ENCODE measurements at regions not wholly inside any gene's neighbourhood (a gene's known extent, or its start where the extent isn't known, plus 50 kb on each side); places are given as distances from the start of the nearest gene placed in this dataset.

DNA sequence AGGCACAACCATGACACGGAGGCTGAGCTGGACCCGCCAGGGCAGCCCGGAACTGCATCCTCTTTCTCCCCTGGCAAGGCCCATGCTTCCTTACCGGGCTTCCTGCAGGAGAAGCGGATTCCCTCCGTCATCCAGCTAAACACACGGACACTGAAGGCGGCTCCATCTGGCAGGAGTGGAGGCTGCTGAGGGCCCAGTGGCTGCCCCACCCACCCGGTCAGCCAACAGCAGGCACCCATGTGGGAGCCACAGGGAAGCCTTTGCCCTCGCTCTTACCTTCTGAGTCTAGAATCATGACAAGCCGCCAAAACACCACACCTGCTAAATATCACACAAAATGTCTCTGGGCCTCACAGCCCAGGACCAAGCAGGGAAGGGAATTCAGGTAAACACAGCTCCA, 321.6 kb upstream of the RNF32 start:
- TF ChIP-seq, protein P1, sequence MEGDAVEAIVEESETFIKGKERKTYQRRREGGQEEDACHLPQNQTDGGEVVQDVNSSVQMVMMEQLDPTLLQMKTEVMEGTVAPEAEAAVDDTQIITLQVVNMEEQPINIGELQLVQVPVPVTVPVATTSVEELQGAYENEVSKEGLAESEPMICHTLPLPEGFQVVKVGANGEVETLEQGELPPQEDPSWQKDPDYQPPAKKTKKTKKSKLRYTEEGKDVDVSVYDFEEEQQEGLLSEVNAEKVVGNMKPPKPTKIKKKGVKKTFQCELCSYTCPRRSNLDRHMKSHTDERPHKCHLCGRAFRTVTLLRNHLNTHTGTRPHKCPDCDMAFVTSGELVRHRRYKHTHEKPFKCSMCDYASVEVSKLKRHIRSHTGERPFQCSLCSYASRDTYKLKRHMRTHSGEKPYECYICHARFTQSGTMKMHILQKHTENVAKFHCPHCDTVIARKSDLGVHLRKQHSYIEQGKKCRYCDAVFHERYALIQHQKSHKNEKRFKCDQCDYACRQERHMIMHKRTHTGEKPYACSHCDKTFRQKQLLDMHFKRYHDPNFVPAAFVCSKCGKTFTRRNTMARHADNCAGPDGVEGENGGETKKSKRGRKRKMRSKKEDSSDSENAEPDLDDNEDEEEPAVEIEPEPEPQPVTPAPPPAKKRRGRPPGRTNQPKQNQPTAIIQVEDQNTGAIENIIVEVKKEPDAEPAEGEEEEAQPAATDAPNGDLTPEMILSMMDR (IDR thresholded peaks at IDR 0.05) = no peak
- Histone ChIP-seq H3K27ac (no peak overlapping the region), H3K4me3 (no peak overlapping the region), H3K9me3 (peaks cover 0 to 12% (median 0%) of the 10 kb centered on the region in 3 donors), H3K4me1 (no peaks in the 10 kb centered on the region), H3K36me3 (no peaks in the 10 kb centered on the region), H3K27me3 (no peaks in the 10 kb centered on the region)
- DNase-seq = no peak
- intact Hi-C loops (cut with DNase I; ENCODE audit: low total_unique reads) = no loop called here

DNA sequence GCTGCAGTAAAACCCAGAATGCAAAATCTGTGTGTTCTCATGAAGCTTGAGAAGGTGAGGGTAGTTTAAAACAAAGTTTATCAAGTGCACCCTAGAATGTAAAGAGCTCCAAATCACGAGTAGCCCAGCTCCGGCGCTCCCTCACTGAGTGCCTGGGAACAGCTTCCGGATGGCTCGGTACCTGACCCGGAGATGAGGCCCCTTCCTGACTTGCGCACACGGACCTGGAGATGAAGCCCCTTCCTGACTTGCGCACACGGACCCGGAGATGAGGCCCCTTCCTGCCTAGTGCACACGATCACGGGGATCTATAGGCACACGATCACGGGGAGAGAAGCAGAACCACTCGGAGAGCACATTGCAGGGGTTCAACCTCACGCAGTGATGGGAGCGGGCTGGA, 322.1 kb upstream of the RNF32 start:
- Histone ChIP-seq H3K27ac (no peak overlapping the region), H3K27me3 (no peaks in the 10 kb centered on the region), H3K4me1 (no peaks in the 10 kb centered on the region), H3K4me3 (no peak overlapping the region), H3K9me3 (peaks cover 0 to 12% (median 0%) of the 10 kb centered on the region in 3 donors), H3K36me3 (no peaks in the 10 kb centered on the region)
- TF ChIP-seq, protein P1 (IDR thresholded peaks at IDR 0.05) = no peak
- intact Hi-C loops (cut with DNase I; ENCODE audit: low total_unique reads) = no loop called here
- DNase-seq = no peak

DNA sequence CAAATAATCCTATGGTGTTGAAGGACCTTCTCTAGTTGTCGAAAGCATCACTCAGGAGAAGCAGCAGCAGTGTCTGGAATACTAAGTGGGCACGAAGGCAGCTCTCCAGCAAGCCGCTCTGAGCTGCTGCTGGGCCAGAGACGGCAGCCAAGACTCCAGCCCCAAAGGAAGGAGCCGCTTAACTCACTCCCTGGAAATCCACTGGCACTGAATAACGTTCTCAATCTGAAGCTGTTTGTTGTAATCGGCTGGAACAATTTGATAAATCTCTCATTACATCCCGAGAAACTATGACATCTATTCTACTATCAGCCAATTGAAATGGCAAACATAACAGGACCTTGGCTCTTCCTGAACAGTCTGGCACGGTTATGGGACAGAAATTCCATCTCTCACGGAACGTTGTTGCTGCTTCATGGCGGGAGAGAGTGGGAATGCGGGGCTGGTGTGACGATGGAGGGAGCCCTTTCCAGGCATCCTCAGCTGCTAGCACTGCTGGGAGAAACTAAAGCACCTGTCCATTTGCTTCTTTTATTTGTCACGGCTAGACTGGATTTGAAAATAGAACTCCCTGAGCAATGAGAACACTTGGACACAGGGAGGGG, 331.5 kb upstream of the RNF32 start:
- Histone ChIP-seq H3K4me1 (no peaks in the 10 kb centered on the region), H3K4me3 (no peak overlapping the region), H3K27ac (no peak overlapping the region), H3K27me3 (no peaks in the 10 kb centered on the region), H3K36me3 (no peaks in the 10 kb centered on the region), H3K9me3 (peaks cover 0 to 2% (median 0%) of the 10 kb centered on the region in 3 donors)
- TF ChIP-seq, protein P1 (IDR thresholded peaks at IDR 0.05) = no peak
- intact Hi-C loops (cut with DNase I; ENCODE audit: low total_unique reads) = no loop called here
- DNase-seq = no peak

DNA sequence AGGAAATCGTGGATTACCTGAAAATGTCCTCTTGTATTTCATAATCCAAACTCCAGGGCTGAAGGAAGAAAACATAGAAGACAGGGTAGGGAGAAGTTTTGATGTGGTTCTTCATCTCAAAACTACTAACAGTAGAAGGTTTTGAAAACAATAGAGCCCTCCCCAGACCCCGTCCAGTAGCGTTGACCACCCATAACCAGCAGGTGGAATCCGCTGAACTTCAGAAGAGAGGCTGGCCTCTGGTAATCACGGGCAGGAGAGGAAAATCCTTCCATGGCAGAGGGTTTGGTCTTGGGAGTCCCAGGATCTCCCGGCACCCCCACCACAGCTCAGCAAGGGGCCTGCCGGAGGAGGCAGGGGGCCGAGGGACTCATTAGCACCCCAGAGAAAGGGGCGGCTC, 333.4 kb upstream of the RNF32 start:
- Histone ChIP-seq H3K9me3 (peaks cover 0 to 2% (median 0%) of the 10 kb centered on the region in 3 donors), H3K4me1 (no peaks in the 10 kb centered on the region), H3K27ac (no peak overlapping the region), H3K36me3 (no peaks in the 10 kb centered on the region), H3K4me3 (no peak overlapping the region), H3K27me3 (no peaks in the 10 kb centered on the region)
- intact Hi-C loops (cut with DNase I; ENCODE audit: low total_unique reads) = no loop called here
- DNase-seq = no peak
- TF ChIP-seq, protein P1 (IDR thresholded peaks at IDR 0.05) = no peak

DNA sequence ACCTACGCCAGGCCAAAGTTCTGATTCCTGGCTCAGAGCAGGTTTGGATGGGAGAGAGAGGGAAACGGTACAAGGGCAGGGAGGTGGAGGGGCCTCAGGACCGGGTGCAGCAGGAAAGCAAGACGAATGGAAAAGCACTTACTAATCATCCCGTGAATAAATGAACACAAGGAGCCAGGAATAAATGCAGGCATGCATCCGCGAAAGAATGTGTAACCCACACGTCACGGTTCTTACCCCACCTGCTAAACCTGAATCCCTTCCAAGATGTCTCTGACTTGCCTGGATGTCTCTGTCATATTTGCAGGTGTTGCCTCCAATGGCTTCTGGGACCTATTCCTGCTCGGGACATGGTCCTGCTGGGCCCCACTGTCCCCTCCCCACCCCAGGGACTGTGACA, 335.2 kb upstream of the RNF32 start:
- peaks cover 0 to 1% (median 0%) of the 10 kb centered on the region in 3 donors for H3K9me3 ChIP-seq
- no peaks in the 10 kb centered on the region for H3K4me1 ChIP-seq
- H3K27ac ChIP-seq = no peak overlapping the region
- TF ChIP-seq, protein P1 (IDR thresholded peaks at IDR 0.05) = no peak
- no peak overlapping the region for H3K4me3 ChIP-seq
- H3K27me3 ChIP-seq = no peaks in the 10 kb centered on the region
- intact Hi-C loops (cut with DNase I; ENCODE audit: low total_unique reads) = no loop called here
- no peaks in the 10 kb centered on the region for H3K36me3 ChIP-seq
- DNase-seq = no peak

DNA sequence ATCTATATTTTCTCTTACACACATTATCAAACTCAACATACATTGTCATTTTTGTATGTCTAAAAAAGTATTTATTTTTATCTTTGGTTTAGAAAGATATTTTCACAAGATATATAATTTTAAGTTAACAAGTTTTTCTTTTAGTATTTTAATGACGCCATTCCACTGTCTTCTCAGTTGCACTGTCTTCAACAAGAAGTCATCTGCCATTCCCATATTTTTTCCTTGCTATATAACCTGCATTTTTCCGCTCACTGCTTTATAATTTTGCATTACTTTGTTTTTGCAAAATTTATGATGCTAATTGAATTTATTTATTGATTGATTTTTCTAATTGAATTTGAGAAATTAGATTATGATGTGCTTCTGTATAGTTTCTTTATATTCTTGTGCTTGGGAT, 357.8 kb upstream of the RNF32 start:
- Histone ChIP-seq H3K9me3 (peaks cover 0 to 8% (median 4%) of the 10 kb centered on the region in 3 donors), H3K4me1 (no peaks in the 10 kb centered on the region), H3K4me3 (no peak overlapping the region), H3K36me3 (no peaks in the 10 kb centered on the region), H3K27me3 (no peaks in the 10 kb centered on the region), H3K27ac (no peak overlapping the region)
- intact Hi-C loops (cut with DNase I; ENCODE audit: low total_unique reads) = no loop called here
- no peak for DNase-seq
- TF ChIP-seq, protein P1 (IDR thresholded peaks at IDR 0.05) = no peak
